ENCODE measurements at regions not wholly inside any gene's neighbourhood (a gene's known extent, or its start where the extent isn't known, plus 50 kb on each side); places are given as distances from the start of the nearest gene placed in this dataset.

DNA sequence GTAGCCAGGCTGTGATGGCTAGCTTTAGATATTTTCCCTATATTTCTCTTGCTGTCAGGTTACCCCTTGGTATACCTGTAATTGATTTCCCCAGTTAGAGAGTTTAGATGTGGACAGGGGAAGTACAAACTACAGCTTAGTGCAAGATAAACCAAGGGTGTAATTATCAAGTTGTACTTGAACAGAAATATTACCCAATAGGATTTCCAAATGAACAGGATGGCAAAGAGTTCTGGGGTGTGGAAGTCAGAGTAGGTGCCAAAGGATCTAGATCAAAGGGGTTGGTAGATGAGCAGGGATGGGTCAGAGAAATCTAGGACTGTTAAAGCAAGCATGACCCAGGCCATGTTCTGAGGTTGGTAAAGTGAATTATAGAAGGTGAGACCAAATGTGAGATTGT, 585.2 kb downstream of the CCDC85A start:
- H3K9ac ChIP-seq (ENCODE audit: low read length) = no peak overlapping the region
- no peak overlapping the region for H2AFZ ChIP-seq (ENCODE audit: low read depth, low read length, severe bottlenecking)
- H3K4me3 ChIP-seq (ENCODE audit: insufficient read depth, low read length, poor library complexity, severe bottlenecking) = no peak overlapping the region
- H3K27ac ChIP-seq (ENCODE audit: low read depth, low read length) = no peak overlapping the region
- H3K79me2 ChIP-seq (ENCODE audit: insufficient read depth, low read length) = no peaks in the 10 kb centered on the region
- no peak for TF ChIP-seq EZH2phosphoT487 (conservative IDR thresholded peaks at IDR 0.05; ENCODE audit: low read length)
- TF ChIP-seq, protein P1, sequence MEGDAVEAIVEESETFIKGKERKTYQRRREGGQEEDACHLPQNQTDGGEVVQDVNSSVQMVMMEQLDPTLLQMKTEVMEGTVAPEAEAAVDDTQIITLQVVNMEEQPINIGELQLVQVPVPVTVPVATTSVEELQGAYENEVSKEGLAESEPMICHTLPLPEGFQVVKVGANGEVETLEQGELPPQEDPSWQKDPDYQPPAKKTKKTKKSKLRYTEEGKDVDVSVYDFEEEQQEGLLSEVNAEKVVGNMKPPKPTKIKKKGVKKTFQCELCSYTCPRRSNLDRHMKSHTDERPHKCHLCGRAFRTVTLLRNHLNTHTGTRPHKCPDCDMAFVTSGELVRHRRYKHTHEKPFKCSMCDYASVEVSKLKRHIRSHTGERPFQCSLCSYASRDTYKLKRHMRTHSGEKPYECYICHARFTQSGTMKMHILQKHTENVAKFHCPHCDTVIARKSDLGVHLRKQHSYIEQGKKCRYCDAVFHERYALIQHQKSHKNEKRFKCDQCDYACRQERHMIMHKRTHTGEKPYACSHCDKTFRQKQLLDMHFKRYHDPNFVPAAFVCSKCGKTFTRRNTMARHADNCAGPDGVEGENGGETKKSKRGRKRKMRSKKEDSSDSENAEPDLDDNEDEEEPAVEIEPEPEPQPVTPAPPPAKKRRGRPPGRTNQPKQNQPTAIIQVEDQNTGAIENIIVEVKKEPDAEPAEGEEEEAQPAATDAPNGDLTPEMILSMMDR (IDR thresholded peaks at IDR 0.05; ENCODE audit: insufficient read depth, low read length, poor library complexity, severe bottlenecking) = no peak
- H4K20me1 ChIP-seq (ENCODE audit: low read depth, low read length) = no peaks in the 10 kb centered on the region
- no peaks in the 10 kb centered on the region for H3K27me3 ChIP-seq (ENCODE audit: low read length)
- H3F3A ChIP-seq (ENCODE audit: insufficient read depth) = no peaks in the 10 kb centered on the region
- H3K9me2 ChIP-seq (replicated peaks; ENCODE audit: insufficient read depth, low read length) = no peaks in the 10 kb centered on the region
- H3K9me3 ChIP-seq (ENCODE audit: insufficient read depth, low read length) = no peaks in the 10 kb centered on the region
- H3K4me2 ChIP-seq (ENCODE audit: low read depth, low read length, poor library complexity, severe bottlenecking) = no peak overlapping the region
- no peaks in the 10 kb centered on the region for H3K36me3 ChIP-seq (ENCODE audit: low read length)

DNA sequence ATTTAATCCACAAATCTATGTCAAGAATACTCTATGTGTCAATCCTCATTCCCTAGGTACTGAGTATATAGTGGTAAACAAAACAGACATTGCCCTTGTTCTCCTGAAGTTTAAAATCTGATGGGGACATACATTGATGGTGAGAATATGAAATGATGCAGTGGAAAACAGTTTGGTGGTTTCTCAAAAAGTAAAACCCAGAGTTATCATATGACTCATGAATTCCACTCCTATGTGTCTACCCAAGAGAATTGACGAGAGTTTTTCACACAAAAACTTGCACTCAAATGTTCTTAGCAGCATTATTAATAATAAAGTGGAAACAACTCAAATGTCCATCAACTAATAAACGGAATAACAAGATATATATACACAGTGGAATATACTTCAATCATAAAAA, 586.7 kb downstream of the CCDC85A start:
- no peak overlapping the region for H3K27ac ChIP-seq (ENCODE audit: low read depth, low read length)
- no peaks in the 10 kb centered on the region for H3K9me3 ChIP-seq (ENCODE audit: insufficient read depth, low read length)
- H3F3A ChIP-seq (ENCODE audit: insufficient read depth) = no peaks in the 10 kb centered on the region
- TF ChIP-seq, protein P1 (IDR thresholded peaks at IDR 0.05; ENCODE audit: insufficient read depth, low read length, poor library complexity, severe bottlenecking) = no peak
- TF ChIP-seq EZH2phosphoT487 (conservative IDR thresholded peaks at IDR 0.05; ENCODE audit: low read length) = no peak
- H3K27me3 ChIP-seq (ENCODE audit: low read length) = no peaks in the 10 kb centered on the region
- no peaks in the 10 kb centered on the region for H4K20me1 ChIP-seq (ENCODE audit: low read depth, low read length)
- no peaks in the 10 kb centered on the region for H3K79me2 ChIP-seq (ENCODE audit: insufficient read depth, low read length)
- no peak overlapping the region for H2AFZ ChIP-seq (ENCODE audit: low read depth, low read length, severe bottlenecking)
- H3K9me2 ChIP-seq (replicated peaks; ENCODE audit: insufficient read depth, low read length) = no peaks in the 10 kb centered on the region
- H3K36me3 ChIP-seq (ENCODE audit: low read length) = no peaks in the 10 kb centered on the region
- H3K4me2 ChIP-seq (ENCODE audit: low read depth, low read length, poor library complexity, severe bottlenecking) = no peak overlapping the region
- no peak overlapping the region for H3K4me3 ChIP-seq (ENCODE audit: insufficient read depth, low read length, poor library complexity, severe bottlenecking)
- no peak overlapping the region for H3K9ac ChIP-seq (ENCODE audit: low read length)

DNA sequence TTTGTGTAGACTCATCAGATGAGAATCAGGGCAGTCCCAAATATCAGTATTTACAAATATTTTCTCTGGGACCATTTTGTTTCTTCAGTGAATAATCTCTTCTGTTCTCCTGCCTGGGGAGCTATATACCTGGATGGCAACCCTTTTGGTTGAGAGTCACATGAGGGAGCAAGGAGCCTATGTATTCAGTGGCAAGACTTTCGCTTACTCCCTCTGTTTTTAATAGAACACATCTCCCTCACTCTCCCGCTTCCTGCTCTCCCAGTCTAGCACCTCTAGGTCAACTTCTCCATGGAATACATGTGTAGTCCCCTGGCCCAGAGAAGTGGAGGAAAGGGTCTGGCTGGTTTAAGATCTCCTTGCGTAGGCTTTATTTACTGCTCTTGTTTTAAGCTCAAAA, 600.3 kb downstream of the CCDC85A start:
- Histone ChIP-seq H3K27ac (ENCODE audit: low read depth, low read length) (no peak overlapping the region), H3K27me3 (ENCODE audit: low read length) (no peaks in the 10 kb centered on the region), H3K9me3 (ENCODE audit: insufficient read depth, low read length) (no peaks in the 10 kb centered on the region), H3K9ac (ENCODE audit: low read length) (no peak overlapping the region), H3F3A (ENCODE audit: insufficient read depth) (no peaks in the 10 kb centered on the region), H2AFZ (ENCODE audit: low read depth, low read length, severe bottlenecking) (no peak overlapping the region), H4K20me1 (ENCODE audit: low read depth, low read length) (no peaks in the 10 kb centered on the region), H3K9me2 (replicated peaks; ENCODE audit: insufficient read depth, low read length) (no peaks in the 10 kb centered on the region), H3K79me2 (ENCODE audit: insufficient read depth, low read length) (no peaks in the 10 kb centered on the region), H3K36me3 (ENCODE audit: low read length) (no peaks in the 10 kb centered on the region), H3K4me3 (ENCODE audit: insufficient read depth, low read length, poor library complexity, severe bottlenecking) (no peak overlapping the region), H3K4me2 (ENCODE audit: low read depth, low read length, poor library complexity, severe bottlenecking) (no peak overlapping the region)
- TF ChIP-seq, protein P1 (IDR thresholded peaks at IDR 0.05; ENCODE audit: insufficient read depth, low read length, poor library complexity, severe bottlenecking) = no peak
- no peak for TF ChIP-seq EZH2phosphoT487 (conservative IDR thresholded peaks at IDR 0.05; ENCODE audit: low read length)

Measured in SU-DHL-6 (cell line).